HG02623 (cell line): ENCODE measurements at regions not wholly inside any gene's neighbourhood (a gene's known extent, or its start where the extent isn't known, plus 50 kb on each side); places are given as distances from the start of the nearest gene placed in this dataset.
"Not testable (repeated sequence)": the region's sequence is repeated elsewhere in the genome, so short reads cannot be mapped to it uniquely, and the experiment has no call there.

ENCODE experiments used
- ATAC-seq: cut with Tn5 transposase; IDR thresholded peaks from one replicate; pipeline ENCODE4 v1.9.1; 2021; ENCODE audit warnings: moderate library complexity; ENCODE audit not compliant: unreplicated experiment

DNA sequence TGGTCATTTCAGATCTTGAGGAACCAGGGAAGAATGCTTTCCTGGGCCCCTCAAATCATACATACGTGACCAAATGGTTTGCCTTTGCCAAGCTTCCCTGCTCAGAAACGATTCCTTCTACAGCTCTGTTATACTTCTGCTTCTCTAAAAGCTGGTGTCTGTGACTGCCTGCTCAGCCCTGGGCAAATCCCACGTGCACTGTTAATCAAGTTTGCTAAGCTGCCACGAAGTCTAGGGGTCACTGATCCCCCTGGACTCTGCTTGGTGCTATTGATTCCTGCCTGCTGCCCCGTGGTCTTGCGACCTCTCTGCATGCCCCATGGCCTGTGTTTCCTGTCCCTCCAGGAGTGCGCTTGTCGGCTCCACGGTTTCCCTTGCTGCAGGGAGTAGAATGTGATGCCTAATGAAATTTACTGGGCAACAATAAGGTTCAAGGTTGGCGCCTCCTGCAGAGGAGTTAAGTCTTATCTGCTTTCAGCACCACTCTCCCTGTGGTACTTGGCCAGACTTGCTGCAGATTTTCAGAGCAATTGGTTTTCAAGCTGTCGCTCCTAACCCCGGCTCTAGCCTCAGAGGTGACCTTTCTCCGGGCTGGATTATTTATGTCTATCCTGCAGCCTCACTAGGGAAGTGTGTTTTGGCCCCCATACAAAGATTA, 201.6 kb upstream of the FZD8 start:
- no peak for ATAC-seq

DNA sequence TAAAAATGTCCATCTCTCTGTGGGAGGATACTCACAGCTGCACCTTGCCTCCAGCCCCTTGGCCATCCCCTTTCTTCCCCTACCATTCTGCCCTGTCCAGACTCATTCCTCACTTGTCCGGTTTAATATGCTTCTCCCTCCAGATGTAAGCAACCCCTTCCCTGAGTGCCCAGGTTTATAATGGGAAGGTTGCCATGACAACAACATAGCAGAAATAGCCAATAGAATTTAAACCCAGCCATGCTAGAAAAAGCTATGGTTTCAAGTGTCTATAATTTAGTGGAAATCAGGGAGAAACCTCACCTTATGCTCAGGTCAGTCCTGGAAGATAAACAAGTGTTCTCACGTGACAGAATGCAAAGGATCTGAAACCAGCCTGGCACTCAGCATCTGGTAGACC, 196.0 kb upstream of the FZD8 start:
- no peak for ATAC-seq

DNA sequence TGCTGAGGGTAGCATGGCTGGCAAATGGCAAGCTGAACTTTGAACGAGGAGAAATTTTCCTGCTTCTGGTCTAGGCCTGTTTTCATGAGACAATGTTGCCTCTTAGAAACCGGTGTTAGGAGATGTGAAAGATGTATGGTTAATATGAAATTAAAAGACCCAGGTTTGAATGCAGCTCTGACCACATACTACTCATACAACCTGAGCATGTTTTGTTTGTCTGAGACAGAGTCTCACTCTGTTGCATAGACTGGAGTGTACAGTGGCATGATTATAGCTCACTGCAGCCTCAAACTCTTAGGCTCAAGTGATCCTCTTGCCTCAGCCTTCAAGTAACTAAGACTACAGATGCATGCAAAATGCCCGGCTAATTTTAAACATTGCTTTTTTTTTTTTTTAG, 193.4 kb upstream of the FZD8 start:
- ATAC-seq: no peak

DNA sequence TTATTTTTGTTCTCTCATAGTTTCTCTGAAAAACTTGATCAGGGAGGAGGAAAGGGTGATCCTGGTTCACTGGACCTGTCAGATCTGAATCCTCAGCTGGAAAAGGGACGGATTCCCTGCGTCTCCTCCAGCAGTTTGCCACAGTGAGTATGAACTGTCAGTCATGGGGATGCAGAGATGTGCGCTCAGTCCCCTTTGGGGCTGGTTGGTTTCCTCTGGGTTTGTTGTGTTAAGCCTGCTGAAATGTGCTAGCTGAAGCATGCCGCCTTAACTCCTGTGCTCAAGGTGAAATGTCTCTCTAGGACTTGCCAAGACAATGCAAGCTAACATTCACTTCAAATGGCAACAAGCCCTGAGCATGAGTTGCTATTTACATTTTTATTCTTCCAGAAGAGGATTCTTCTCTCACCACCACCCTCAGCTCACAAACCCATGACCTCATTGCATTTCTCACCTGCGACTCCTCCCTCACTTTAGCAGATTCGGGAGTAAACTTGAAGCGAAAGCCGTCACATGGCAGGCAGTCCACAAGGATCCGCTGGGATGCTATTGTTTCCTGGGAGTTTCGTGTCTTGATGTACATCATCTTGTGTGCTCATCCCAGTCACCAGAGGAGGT, 192.9 kb upstream of the FZD8 start:
- ATAC-seq: no peak

DNA sequence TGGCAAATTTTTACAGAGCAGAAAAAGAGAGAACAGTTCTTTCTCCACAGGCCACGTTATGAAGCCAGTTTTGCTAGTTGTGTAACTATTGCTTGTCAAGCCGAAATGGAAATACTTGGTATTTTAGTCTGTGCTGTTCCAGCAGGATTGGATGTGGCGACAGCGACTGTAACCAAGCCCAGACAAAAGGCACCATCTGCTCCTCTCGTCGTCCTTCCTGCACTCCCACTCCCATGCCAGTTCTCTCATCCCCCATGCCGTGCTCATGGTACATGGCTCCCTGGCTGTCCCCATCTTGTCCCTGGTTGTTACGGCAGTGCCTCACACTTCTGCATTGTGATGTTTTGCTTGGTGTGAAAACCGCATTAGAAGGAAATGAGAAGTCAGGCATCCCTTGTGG, 185.7 kb upstream of the FZD8 start:
- ATAC-seq: no peak

DNA sequence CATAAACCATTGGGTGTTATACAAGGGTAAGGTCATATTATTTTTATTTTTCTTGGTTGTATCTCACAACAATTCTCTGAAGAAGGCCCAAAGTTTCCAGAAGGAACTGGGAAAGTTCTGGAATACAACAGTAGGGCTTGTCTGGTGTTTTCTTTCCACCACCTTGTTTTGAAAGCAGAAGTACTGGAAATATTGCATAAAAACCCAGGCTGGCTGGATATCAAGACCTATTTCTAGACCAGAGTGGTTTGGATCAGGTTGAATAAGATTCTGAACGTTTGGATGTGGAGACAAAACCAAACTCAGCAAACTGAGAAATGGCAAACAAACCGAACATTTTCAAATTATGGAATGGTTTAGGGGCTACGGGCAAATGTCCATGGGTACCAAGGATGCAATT, 182.6 kb upstream of the FZD8 start:
- no peak for ATAC-seq

DNA sequence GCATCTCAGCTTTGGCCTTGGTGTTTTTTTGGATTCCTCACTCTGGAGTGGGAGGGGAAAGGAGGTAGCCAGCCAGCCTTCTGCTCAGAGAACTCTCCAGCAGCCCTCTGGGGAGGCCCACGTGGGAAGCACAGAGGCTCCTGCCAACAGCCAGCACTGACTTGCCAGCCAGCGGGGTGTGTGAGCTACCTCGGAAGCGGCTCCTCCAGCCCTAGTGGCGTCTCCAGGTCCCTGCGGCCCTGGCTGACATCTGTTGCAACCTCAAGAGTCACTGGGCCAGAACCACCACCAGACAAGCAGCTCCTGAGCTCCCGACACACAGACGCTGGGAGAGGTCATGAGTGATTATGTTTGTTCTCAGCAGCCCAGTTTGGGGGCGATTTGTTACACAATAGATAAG, 180.2 kb upstream of the FZD8 start:
- no peak for ATAC-seq

DNA sequence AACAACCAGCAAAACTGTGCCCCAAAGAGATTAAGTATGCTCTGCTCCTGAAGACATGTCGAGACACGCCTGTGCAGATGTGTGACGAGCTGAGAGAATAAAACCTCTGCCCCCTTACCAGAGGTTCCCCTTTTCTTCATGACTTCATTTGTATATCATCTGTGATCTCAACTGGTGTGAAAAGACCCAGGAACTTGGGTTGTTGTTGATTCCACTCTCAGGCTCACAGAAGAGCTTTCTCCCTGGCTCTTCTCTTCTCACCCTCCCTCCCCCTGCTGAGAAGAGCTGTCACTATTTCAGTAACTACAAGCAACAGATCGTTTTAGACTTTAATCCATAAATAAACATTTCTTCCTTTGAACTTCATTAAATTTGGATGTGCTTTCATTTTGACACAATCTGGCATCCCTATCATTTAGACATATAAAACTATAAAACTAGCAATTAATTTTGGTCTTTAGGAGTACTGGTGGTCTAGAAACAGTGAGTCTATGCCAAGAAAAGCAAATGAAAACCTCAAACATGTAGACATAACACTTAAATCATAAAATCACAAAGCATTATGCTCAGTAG, 179.3 kb upstream of the FZD8 start:
- peak; percentile 52 for ATAC-seq

DNA sequence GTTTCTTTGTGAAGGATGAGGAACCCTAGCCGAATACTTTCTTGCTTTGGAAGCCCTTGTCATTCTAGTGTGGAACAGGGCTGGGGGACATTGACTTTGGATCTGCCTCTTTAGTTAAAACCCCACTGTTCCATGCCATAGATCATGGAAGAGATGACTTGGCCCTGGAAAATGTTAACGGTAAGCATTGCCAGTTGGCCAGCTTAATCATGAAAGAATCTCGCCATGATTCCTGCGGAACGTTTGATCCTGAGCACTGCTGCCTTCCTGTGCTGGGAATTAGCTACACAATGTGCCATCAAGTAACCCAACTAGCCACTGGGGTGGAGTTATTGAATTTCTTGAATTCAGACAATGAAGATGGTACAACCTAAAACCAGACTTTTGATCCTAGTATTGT, 177.6 kb upstream of the FZD8 start:
- ATAC-seq: no peak

DNA sequence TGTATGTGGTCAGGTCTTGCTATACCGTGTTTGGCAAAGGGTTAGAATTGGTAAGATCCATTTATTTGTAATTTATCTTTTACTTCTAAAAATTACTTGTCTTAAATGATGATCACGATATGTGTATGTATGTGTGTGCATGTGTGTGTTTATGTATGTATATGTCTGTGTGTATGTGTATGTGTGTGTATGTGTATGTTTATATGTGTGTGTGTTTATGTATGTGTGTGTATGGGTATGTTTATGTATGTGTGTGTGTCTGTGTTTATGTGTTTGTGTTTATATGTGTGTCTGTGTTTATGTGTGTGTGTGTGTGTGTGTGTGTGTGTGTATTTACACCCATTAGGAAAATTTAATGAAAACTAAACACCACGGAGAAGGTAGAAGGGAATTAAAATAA, 176.9 kb upstream of the FZD8 start:
- no peak for ATAC-seq

DNA sequence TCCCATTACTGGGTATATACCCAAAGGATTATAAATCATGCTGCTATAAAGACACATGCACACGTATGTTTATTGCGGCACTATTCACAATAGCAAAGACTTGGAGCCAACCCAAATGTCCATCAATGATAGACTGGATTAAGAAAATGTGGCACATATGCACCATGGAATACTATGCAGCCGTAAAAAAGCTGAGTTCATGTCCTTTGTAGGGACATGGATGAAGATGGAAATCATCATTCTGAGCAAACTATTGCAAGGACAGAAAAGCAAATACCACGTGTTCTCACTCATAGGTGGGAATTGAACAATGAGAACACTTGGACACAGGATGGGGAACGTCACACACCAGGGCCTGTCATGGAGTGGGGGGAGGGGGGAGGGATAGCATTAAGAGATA, 175.0 kb upstream of the FZD8 start:
- not testable (repeated sequence) for ATAC-seq

DNA sequence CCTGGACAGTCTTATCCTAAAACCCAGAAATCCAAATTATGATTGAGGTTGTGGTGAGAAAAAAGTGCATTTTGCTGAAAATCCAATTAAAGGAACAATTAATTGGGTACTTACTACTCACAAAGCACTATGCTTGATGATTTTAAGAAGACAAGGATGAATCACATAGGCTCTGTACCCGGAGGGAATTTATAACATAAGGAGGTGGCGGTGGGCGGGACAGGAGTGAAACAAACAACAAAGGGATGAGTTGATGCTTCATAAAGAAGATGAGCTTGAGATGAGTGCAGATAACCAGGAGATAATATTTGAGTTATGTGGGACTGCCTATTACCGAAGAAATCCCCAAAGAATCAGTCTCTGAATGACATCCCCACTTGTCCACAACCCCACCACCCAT, 171.1 kb upstream of the FZD8 start:
- ATAC-seq: no peak

DNA sequence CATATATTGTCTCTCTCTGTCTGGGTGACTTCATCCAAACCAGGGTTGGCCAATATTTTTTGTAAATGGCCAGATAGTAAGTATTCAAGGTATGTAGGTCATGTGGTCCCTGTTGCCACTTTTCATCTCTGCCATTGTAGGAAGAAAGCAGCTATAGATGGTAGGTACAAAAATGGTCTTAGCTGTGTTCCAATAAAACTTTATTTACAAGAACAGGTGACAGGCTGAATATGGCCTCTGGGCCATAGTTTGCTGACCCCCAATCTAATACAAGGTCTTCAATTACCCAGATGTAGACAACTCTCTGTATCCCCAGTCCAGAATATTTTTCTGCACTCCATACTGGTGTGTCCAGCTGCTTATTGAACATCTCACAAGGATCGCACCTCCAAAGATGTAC, 166.2 kb upstream of the FZD8 start:
- ATAC-seq: no peak

DNA sequence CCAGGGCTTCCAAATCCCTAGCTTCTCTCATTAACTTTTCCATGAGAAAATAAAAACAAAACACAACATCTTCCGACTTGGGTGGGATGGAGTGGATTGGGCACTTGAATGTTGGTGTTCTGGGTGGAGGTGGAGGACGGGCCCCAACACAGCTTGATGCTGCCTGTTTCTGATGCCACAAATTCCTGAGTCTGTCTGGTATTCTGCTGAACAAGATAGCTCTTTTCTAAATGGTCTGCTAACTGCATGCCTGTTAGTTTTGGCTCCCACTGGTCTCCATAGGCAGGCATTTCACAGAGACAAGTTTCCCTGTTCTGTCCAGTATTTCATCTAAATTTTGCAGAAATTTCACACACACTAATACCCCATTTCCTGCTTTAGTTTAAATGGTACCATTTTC, 160.9 kb upstream of the FZD8 start:
- ATAC-seq: no peak

DNA sequence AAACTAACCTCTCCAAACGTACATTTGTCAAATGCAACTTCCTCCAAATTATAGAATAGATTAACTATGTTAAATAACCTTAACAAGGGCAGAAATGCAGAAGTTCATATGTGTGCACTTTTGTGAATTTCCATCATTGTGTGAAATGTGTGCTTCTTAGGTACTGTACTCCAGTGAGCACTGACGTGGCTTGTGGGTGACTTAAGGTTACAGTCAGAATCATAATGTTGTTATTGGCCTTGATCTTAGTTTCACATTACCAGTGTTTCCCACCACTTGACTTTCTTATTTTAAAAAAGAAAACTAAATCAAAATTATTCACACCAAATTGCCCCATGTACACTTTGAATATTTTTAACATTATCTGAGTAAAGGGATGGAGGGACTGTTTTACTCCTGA, 155.1 kb upstream of the FZD8 start:
- ATAC-seq: no peak

DNA sequence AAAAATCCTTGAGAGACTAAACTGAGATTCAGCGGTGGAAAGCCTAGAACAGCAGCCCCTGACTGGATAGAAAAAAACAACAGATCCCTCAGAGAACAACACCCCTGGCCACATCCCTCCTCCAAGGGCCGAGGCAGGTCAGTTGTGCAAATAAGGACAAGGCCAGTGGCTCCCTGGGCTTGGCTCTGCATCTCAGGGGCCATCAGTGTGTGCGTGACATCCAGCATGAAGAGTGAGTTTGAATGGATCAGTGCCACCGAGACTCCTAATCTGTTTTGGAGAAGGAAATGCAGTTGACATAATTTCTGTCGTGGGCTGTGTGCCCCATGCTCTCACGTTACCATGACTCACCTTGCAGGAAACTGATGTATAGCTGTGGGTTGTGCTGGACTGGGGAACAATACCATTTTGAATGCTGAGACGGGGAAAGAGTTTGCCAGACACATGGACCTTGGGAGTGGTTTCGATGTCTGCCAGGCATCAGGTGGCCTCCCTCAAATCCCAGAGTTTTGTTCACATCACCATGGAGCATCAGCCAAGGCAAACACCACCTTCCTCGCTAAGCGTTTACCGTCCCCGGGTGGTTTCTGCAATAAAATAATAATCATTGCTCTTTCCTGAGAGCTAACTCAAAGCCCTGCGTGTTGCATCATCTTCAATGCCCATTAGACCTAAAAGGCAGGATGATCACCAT, 153.2 kb upstream of the FZD8 start:
- ATAC-seq: no peak

DNA sequence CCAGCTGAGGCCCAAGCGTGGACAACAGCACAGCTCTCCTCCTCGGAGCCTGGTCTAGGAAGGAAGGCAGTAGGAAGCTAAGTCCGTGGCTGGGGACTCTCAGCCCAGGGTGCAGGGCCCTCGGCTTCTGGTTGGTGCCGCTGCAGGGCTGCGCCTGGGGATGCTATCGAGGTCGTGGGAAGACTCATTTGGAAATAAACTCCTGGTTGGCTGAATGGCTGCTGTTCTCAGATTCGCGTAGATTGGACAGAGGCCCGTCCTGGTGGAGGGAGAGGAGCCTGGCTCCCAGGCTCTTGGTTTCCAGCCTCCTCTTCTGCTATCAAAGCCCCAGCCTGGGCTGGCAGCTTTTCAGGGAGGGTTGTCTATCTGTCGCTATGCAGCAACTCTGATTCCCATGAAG, 152.6 kb upstream of the FZD8 start:
- ATAC-seq: no peak

DNA sequence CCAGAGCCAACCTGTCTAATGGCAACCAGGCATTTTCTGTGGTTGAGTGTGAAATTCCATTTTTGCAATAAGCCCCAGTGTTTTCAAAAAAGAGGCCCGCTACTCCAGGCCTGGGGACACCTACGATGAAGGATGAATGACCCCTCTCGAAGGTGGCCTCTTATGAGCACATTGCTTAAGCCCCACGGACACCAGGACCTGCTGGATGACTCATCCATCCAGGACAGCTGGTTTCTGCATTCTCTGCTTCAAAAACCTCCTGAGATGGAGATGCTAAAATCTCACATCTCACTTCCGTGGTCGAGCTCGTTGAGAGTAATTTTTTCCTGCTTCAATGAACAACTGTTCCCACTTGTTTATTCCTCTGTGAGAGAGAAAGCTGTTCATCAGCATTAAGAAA, 150.2 kb upstream of the FZD8 start:
- no peak for ATAC-seq

DNA sequence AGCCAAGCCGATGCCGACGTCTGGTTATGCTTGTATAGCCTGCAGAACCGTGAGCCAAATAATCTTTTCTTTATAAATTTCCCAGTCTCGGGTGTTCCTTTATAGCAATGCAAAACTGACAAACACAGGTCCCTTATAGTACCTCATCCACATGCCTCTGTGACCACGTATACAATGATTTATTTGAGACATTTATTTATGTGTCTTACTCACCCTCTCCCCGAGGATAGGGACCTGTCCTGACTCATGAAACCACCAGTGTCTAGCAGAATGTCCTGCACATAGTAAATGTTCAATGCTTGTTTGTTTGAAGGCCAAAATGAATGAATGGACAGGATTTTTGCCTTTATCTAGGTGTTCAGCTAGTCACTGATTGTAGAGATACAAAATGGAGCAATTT, 147.9 kb upstream of the FZD8 start:
- ATAC-seq: no peak

DNA sequence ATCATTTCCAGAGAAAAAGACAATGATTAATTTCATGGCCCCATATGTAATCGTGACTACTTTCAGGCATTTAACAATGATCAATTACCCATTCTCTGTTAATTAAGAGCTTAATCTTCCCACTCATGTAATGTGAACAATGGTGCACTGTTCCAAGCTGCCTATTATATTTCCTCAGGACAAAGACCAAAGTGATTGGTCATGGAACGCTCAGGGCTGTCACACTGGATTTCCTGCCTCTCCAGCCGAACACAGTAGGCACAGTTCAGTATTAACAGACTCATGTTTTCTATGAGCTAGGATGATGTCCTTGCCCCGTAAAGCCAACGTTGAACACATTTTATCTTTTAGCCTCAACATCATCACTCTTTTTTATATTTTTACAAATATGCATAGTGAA, 142.7 kb upstream of the FZD8 start:
- no peak for ATAC-seq

DNA sequence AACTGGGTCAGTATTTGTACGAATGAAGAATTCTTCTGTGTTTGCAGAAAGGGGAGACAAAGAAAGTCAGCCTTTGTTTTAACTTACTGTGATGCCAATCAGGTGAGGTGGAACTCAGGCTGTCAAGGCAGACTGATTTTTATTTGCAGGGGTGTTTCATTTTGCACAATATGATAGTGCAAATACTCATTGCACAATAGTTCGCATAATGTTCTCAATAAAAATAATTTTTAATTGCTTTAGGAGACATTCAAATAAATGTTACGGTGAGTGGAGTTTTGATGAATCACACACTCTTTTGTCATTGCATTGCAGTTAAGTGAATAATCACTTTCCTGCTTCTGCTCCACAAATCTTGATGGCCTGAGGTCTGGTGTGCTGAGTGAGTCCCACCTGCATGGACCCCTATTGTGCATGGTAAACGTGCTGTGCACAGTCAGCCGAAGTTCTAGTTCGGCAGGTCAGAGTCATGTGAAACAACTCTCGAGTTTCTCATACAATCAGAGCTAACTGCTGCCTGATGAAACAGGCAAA, 141.3 kb upstream of the FZD8 start:
- no peak for ATAC-seq

DNA sequence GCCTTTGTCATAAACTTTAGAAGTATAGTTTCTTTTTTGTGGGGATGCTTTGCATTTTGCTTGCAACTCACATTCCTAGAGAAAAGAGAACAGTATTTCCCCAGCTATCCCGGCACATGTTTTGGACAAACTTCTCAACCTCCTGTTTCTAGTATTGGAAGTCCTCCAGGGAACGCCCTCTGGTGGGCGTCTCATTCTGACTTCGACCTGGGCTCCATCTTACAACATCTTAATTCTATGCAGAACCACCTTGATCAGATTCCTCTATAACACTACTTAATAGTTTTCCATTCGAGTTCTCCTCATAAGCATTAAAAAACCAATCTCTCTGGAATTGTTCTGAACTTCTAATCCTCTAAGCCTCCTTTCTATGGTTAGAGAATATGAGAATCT, 139.5 kb upstream of the FZD8 start:
- ATAC-seq: no peak
